ENCODE measurements at regions not wholly inside any gene's neighbourhood (a gene's known extent, or its start where the extent isn't known, plus 50 kb on each side); places are given as distances from the start of the nearest gene placed in this dataset.

DNA sequence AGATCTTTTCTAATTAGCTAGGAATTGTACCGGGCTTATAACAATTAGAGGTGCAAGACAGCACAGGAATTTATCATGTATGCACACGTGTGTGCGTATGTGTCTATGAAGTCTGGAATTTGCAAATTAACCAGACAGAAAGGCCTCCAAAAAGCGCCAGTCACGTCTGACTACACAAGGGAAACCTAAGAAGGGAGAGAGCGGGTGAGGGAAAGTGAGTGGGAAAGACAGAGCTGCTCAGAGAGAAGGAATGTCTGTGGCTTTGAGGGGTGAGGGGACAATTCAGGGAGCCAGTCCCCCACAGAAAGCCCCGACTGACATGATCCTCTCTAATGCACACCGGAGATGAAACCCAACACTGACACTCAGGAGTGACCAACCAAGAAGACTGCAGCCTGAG, 197.7 kb upstream of the SH3BP4 start:
- no peak for DNase-seq
- TF ChIP-seq, protein P1, sequence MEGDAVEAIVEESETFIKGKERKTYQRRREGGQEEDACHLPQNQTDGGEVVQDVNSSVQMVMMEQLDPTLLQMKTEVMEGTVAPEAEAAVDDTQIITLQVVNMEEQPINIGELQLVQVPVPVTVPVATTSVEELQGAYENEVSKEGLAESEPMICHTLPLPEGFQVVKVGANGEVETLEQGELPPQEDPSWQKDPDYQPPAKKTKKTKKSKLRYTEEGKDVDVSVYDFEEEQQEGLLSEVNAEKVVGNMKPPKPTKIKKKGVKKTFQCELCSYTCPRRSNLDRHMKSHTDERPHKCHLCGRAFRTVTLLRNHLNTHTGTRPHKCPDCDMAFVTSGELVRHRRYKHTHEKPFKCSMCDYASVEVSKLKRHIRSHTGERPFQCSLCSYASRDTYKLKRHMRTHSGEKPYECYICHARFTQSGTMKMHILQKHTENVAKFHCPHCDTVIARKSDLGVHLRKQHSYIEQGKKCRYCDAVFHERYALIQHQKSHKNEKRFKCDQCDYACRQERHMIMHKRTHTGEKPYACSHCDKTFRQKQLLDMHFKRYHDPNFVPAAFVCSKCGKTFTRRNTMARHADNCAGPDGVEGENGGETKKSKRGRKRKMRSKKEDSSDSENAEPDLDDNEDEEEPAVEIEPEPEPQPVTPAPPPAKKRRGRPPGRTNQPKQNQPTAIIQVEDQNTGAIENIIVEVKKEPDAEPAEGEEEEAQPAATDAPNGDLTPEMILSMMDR (IDR thresholded peaks at IDR 0.05), result no peak
- ATAC-seq, result no peak

DNA sequence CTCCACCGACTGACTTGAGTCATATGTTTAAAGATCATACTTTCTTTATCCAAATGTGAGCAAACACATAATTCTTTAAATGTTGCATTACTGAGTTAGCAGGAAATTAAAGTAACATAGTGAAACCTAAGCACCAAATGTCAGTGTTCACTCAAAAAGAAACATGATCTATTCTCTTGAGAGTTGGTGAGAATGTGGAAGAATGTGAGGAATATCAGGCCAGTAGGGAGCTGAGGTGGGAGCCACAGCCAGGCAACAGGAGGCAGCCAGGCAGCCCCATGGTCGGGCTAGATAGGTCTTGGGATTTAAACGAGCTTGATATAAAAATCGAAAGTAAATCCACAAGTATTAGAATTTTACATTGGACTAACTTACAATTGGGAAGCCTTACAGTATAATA, 198.1 kb upstream of the SH3BP4 start:
- intact Hi-C loops (cut with DNase I), result no loop called here
- TF ChIP-seq, protein P1 (IDR thresholded peaks at IDR 0.05), result no peak
- DNase-seq (no peak), ATAC-seq (no peak)
- Histone ChIP-seq H3K4me1 (no peaks in the 10 kb centered on the region), H3K4me3 (no peak overlapping the region), H3K27me3 (no peaks in the 10 kb centered on the region), H3K36me3 (no peaks in the 10 kb centered on the region), H3K9me3 (no peaks in the 10 kb centered on the region), H3K27ac (no peak overlapping the region)

More for the DNA sequence above, 197.7 kb upstream of the SH3BP4 start:
- H3K36me3 ChIP-seq, result no peaks in the 10 kb centered on the region
- no peaks in the 10 kb centered on the region for H3K9me3 ChIP-seq
- no peak overlapping the region for H3K4me3 ChIP-seq
- no peak overlapping the region for H3K27ac ChIP-seq
- intact Hi-C loops (cut with DNase I), result no loop called here
- H3K27me3 ChIP-seq, result no peaks in the 10 kb centered on the region
- H3K4me1 ChIP-seq, result no peaks in the 10 kb centered on the region

DNA sequence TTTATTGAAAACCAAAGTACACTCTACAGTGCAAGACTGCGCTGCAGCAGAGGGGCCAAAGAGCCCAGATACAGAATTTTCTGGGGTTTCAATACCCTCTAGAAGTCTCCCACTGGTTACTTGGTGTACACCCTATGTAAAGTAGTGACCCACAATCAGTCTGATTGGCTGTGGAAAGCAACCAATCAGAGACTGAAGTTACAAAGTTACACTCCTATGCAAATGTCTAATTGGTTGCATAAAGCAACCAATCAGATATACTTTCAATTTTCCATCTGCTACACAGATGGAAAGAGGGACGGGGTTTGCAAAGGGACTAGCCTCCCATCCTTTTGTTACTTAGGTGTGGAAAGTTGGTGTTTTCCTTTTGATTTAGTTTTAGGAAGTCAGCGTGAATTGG, 198.9 kb upstream of the SH3BP4 start:
- no peak overlapping the region for H3K27ac ChIP-seq
- intact Hi-C loops (cut with DNase I), result no loop called here
- TF ChIP-seq, protein P1 (IDR thresholded peaks at IDR 0.05), result no peak
- H3K27me3 ChIP-seq, result no peaks in the 10 kb centered on the region
- H3K36me3 ChIP-seq, result no peaks in the 10 kb centered on the region
- no peaks in the 10 kb centered on the region for H3K4me1 ChIP-seq
- ATAC-seq (no peak), DNase-seq (no peak)
- no peaks in the 10 kb centered on the region for H3K9me3 ChIP-seq
- no peak overlapping the region for H3K4me3 ChIP-seq

DNA sequence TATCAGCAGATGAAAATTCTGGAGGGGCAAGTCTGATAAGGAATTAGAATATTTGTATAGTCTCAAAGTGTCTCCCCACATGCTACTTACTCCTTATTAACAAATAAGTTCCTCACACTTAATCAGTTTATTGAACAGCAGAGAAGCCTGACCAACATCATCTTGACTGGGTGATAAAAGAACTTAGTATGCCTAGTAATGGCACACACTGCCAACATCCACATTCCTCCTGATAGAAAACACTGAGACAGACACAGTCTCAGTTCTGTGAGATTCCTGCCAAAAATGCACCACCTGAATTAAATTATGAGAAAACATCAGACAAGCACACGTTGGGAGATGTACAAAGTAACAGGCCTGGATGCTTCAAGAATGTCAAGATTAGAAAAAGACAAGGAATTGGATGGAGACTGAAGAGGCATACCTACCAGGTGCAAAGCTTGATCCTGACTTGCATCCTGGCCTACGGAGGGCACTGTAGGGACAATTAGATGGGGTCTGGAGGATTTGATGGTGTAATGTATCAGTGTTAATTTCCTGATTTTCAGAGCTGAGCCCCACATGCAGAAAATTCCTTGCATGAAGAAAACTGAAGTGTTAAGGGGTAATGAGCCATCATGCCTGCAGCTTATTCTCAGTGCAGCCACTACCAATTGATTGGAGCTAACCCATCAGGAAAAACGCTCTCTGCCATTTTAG, 200.4 kb upstream of the SH3BP4 start:
- no peak for ATAC-seq
- Histone ChIP-seq H3K36me3 (no peaks in the 10 kb centered on the region), H3K4me3 (no peak overlapping the region), H3K27me3 (no peaks in the 10 kb centered on the region), H3K9me3 (no peaks in the 10 kb centered on the region), H3K4me1 (no peaks in the 10 kb centered on the region), H3K27ac (no peak overlapping the region)
- TF ChIP-seq, protein P1 (IDR thresholded peaks at IDR 0.05), result no peak
- intact Hi-C loops (cut with DNase I), result no loop called here
- DNase-seq, result no peak

- Histone ChIP-seq H3K27ac (no peak overlapping the region), H3K36me3 (no peaks in the 10 kb centered on the region), H3K4me1 (no peaks in the 10 kb centered on the region), H3K27me3 (no peaks in the 10 kb centered on the region), H3K9me3 (no peaks in the 10 kb centered on the region), H3K4me3 (no peak overlapping the region)
- intact Hi-C loops (cut with DNase I), result no loop called here
- no peak for DNase-seq
- ATAC-seq, result no peak
- TF ChIP-seq, protein P1 (IDR thresholded peaks at IDR 0.05), result no peak
These were observed 203.8 kb upstream of the SH3BP4 start for GRCh38 chr2:234747833-234748559.

All from left lung (tissue), 4 donors.